Forelimb muscle (tissue), 1 donor: ENCODE measurements at regions not wholly inside any gene's neighbourhood (a gene's known extent, or its start where the extent isn't known, plus 50 kb on each side); places are given as distances from the start of the nearest gene placed in this dataset.

Source experiments
- DNase-seq: peaks from one replicate; pipeline ENCODE4 v3.0.0-alpha.2; 2013; ENCODE audit warnings: low read depth

- DNase-seq, result no peak
Observed at GRCh38 chr1:60386249-60386648, 312.7 kb upstream of the C1orf87 start.

- DNase-seq, result no peak
Observed at GRCh38 chr1:60376196-60376595, 302.6 kb upstream of the C1orf87 start.

GRCh38 chr1:60374537-60374936 lies 301.0 kb upstream of the C1orf87 start:
- DNase-seq, result no peak

- DNase-seq, result no peak
Observed at GRCh38 chr1:60367532-60367931, 294.0 kb upstream of the C1orf87 start.

GRCh38 chr1:60359431-60359830 lies 285.9 kb upstream of the C1orf87 start:
- peak; percentile 32 for DNase-seq

- DNase-seq, result no peak
Observed at GRCh38 chr1:60350531-60350930, 277.0 kb upstream of the C1orf87 start.

GRCh38 chr1:60348884-60349283 lies 275.3 kb upstream of the C1orf87 start:
- DNase-seq, result no peak

GRCh38 chr1:60345621-60346020 lies 272.1 kb upstream of the C1orf87 start:
- no peak for DNase-seq

- DNase-seq, result no peak
Observed at GRCh38 chr1:60345049-60345448, 271.5 kb upstream of the C1orf87 start.

GRCh38 chr1:60343736-60344135 lies 270.2 kb upstream of the C1orf87 start:
- no peak for DNase-seq

GRCh38 chr1:60342569-60342968 lies 269.0 kb upstream of the C1orf87 start:
- DNase-seq, result no peak

- DNase-seq, result no peak
Observed at GRCh38 chr1:60341274-60341673, 267.7 kb upstream of the C1orf87 start.

- DNase-seq, result no peak
Observed at GRCh38 chr1:60331647-60332046, 258.1 kb upstream of the C1orf87 start.

- peak; percentile 45 for DNase-seq
Observed at GRCh38 chr1:60329651-60330050, 256.1 kb upstream of the C1orf87 start.

GRCh38 chr1:60311838-60312237 lies 238.3 kb upstream of the C1orf87 start:
- DNase-seq, result no peak

- no peak for DNase-seq
Observed at GRCh38 chr1:60299581-60299980, 226.0 kb upstream of the C1orf87 start.

GRCh38 chr1:60298290-60298689 lies 224.7 kb upstream of the C1orf87 start:
- DNase-seq, result no peak

- no peak for DNase-seq
Observed at GRCh38 chr1:60296794-60297193, 223.2 kb upstream of the C1orf87 start.

- DNase-seq, result no peak
Observed at GRCh38 chr1:60292140-60292539, 218.6 kb upstream of the C1orf87 start.

GRCh38 chr1:60290393-60290792 lies 216.8 kb upstream of the C1orf87 start:
- DNase-seq, result no peak

GRCh38 chr1:60287536-60287935 lies 214.0 kb upstream of the C1orf87 start:
- DNase-seq, result no peak

- DNase-seq, result no peak
Observed at GRCh38 chr1:60283690-60284089, 210.1 kb upstream of the C1orf87 start.

- DNase-seq, result peak; percentile 57
Observed at GRCh38 chr1:60281360-60281932, 207.9 kb upstream of the C1orf87 start.

GRCh38 chr1:60280819-60281218 lies 207.2 kb upstream of the C1orf87 start:
- no peak for DNase-seq
